ENCODE measurements at regions not wholly inside any gene's neighbourhood (a gene's known extent, or its start where the extent isn't known, plus 50 kb on each side); places are given as distances from the start of the nearest gene placed in this dataset.

GRCh38 chr15:47337106-47337505 is 380.2 kb upstream of the SEMA6D start:
- TF ChIP-seq POLR2AphosphoS5 (IDR thresholded peaks at IDR 0.05; ENCODE audit: low read depth, low read length): no peak
- TF ChIP-seq POLR2A (IDR thresholded peaks at IDR 0.05; ENCODE audit: low read depth, low read length): no peak
- no peak for TF ChIP-seq POU2F2 (IDR thresholded peaks at IDR 0.05; ENCODE audit: low read depth, low read length)
- TF ChIP-seq TAF1 (IDR thresholded peaks at IDR 0.05; ENCODE audit: low read depth, low read length): no peak
